ENCODE measurements at regions not wholly inside any gene's neighbourhood (a gene's known extent, or its start where the extent isn't known, plus 50 kb on each side); places are given as distances from the start of the nearest gene placed in this dataset.
A peak's percentile ranks its signal among the peaks of the same experiment; 100 is the strongest.

GRCh38 chr3:113075588-113075987, 84.8 kb downstream of the GTPBP8 start:
- H3K4me3 ChIP-seq (ENCODE audit: low read depth, low read length) = no peak overlapping the region
- DNase-seq (ENCODE audit: low read depth) = no peak
- TF ChIP-seq, protein P1, sequence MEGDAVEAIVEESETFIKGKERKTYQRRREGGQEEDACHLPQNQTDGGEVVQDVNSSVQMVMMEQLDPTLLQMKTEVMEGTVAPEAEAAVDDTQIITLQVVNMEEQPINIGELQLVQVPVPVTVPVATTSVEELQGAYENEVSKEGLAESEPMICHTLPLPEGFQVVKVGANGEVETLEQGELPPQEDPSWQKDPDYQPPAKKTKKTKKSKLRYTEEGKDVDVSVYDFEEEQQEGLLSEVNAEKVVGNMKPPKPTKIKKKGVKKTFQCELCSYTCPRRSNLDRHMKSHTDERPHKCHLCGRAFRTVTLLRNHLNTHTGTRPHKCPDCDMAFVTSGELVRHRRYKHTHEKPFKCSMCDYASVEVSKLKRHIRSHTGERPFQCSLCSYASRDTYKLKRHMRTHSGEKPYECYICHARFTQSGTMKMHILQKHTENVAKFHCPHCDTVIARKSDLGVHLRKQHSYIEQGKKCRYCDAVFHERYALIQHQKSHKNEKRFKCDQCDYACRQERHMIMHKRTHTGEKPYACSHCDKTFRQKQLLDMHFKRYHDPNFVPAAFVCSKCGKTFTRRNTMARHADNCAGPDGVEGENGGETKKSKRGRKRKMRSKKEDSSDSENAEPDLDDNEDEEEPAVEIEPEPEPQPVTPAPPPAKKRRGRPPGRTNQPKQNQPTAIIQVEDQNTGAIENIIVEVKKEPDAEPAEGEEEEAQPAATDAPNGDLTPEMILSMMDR (IDR thresholded peaks at IDR 0.05; ENCODE audit: insufficient read depth, low read depth, low read length, missing control alignments) = no peak

- H3K4me3 ChIP-seq (ENCODE audit: low read depth, low read length) = peak overlapping the region; percentile 60
- DNase-seq (ENCODE audit: low read depth) = peak; percentile 65
- TF ChIP-seq, protein P1 (IDR thresholded peaks at IDR 0.05; ENCODE audit: insufficient read depth, low read depth, low read length, missing control alignments) = no peak
These were observed 88.6 kb downstream of the GTPBP8 start for GRCh38 chr3:113079218-113079961.

DNA sequence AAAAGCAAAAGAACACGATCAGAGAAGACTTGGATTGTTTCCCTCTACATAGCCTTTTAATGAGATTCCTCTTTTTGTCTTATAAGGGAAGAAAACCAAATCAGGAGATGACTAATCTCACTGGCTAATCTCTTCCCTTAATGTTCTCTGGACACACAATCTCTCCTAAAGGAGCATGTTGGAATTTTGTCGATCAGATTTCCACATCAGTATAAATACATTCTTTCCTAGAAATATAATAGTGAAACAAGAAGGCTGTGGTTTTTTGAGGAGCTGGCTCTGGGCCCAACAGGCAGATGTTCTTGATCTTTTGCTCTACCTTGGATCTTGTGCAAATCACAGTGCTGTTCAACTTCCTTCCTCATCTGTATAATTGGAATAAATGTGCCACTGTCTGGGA, 94.0 kb downstream of the GTPBP8 start:
- DNase-seq (ENCODE audit: low read depth) = no peak
- H3K4me3 ChIP-seq (ENCODE audit: low read depth, low read length) = no peak overlapping the region
- TF ChIP-seq, protein P1 (IDR thresholded peaks at IDR 0.05; ENCODE audit: insufficient read depth, low read depth, low read length, missing control alignments) = no peak

DNA sequence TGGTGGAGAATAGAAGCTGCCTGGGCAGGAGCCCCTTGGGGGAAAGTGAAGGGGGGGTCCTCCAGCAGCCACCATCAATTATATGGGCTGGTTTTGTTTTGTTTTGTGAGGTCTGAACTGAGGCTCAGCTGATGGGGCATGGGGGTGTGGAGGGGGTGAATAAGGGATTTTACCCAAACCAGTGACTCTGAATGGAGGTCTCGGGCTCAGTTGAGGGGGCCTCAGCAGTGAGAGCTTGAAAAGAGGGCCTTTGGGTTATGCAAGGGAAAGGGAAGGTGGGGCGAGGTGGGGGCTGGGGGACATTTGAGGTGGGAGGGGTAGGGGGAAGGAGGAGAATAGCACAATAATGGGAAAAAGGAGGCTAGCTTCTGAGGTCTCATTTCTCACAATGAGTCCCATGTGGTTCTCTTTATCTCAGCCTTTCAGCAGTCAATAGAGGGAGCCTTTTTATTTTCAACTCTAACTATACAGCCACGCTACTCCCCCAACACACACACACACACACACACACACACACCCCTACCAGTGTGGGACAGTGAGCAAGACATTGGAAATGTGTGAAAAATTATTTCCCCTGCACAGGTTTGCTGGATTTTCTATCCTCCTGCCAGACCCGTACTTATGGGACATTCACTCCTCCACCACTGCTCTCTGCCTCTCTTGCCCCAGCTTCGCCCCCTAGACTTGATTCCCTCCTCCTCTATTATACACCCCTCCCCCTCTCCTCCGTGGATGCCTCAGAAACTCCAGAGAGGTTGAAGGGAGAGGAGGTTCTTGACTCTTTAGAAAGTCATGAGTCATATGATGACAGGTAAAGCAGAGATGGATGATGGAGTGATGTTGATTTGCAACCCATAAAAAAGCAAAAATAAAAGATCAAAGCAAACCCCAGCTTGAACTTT, 96.0 kb downstream of the GTPBP8 start:
- H3K4me3 ChIP-seq (ENCODE audit: low read depth, low read length) = no peak overlapping the region
- no peak for DNase-seq (ENCODE audit: low read depth)
- TF ChIP-seq, protein P1 (IDR thresholded peaks at IDR 0.05; ENCODE audit: insufficient read depth, low read depth, low read length, missing control alignments) = no peak

- H3K4me3 ChIP-seq (ENCODE audit: low read depth, low read length) = no peak overlapping the region
- no peak for DNase-seq (ENCODE audit: low read depth)
- TF ChIP-seq, protein P1 (IDR thresholded peaks at IDR 0.05; ENCODE audit: insufficient read depth, low read depth, low read length, missing control alignments) = no peak
These were observed 97.8 kb downstream of the GTPBP8 start for GRCh38 chr3:113088616-113089015.

DNA sequence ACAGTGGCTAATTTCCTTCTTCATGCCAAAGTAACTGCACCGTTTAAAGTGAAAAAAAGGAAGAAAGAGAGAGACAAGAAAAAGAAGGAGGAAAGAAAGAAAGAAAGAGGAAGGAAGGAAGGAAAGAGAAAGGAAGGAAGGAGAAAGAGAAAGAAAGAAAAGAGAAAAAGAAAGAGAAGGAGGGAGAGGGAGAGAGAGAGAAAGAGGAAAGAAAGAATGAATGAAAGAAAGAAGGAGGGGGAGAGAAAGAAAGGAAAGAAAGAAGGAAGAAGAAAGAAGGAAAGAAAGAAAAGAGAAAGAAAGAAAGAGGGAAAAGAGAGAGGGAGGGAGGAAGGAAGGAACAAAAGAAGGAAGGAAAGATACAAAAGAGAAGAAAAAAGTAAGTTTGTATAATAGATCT, 100.6 kb downstream of the GTPBP8 start:
- H3K4me3 ChIP-seq (ENCODE audit: low read depth, low read length) = no peak overlapping the region
- no peak for DNase-seq (ENCODE audit: low read depth)
- TF ChIP-seq, protein P1 (IDR thresholded peaks at IDR 0.05; ENCODE audit: insufficient read depth, low read depth, low read length, missing control alignments) = no peak
